HFF-Myc (cell line): ENCODE measurements at regions not wholly inside any gene's neighbourhood (a gene's known extent, or its start where the extent isn't known, plus 50 kb on each side); places are given as distances from the start of the nearest gene placed in this dataset.

ENCODE experiments used
- DNase-seq: peaks from one replicate; pipeline ENCODE4 v3.0.0-alpha.2; 2011; ENCODE audit warnings: low read depth; ENCODE audit errors: extremely low read depth
- H3K4me3 ChIP-seq: replicated peaks from 2 replicates; pipeline ENCODE4 v1.5.1; 2011; ENCODE audit warnings: low read depth, mild to moderate bottlenecking, control low read depth, low read length
- TF ChIP-seq, protein P1 (sequence below): IDR thresholded peaks from 2 replicates; pipeline ENCODE4 v1.5.1; 2012; ENCODE audit warnings: mild to moderate bottlenecking, low read depth, low read length, control low read depth; ENCODE audit errors: missing control alignments

DNA sequence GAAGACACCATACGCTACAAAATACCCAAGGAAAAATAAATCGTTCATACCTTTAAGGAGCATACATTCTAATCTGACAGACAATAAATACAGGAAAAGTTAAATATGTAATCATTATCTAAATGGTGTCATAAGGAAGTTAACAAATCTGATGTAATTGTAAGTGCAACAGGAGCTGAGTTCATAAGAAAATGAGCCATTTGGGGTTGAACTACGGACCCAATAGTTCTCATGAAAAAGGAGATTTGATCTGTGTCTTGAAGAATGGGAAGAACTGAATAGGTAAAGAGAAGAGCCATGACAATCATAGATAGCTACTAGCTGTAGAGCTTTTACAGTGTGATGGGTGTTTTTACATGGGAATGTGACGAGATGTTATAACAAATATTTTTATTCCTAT, 175.6 kb downstream of the ANKRD50 start:
- DNase-seq: no peak
- TF ChIP-seq, protein P1, sequence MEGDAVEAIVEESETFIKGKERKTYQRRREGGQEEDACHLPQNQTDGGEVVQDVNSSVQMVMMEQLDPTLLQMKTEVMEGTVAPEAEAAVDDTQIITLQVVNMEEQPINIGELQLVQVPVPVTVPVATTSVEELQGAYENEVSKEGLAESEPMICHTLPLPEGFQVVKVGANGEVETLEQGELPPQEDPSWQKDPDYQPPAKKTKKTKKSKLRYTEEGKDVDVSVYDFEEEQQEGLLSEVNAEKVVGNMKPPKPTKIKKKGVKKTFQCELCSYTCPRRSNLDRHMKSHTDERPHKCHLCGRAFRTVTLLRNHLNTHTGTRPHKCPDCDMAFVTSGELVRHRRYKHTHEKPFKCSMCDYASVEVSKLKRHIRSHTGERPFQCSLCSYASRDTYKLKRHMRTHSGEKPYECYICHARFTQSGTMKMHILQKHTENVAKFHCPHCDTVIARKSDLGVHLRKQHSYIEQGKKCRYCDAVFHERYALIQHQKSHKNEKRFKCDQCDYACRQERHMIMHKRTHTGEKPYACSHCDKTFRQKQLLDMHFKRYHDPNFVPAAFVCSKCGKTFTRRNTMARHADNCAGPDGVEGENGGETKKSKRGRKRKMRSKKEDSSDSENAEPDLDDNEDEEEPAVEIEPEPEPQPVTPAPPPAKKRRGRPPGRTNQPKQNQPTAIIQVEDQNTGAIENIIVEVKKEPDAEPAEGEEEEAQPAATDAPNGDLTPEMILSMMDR: no peak
- no peak overlapping the region for H3K4me3 ChIP-seq

DNA sequence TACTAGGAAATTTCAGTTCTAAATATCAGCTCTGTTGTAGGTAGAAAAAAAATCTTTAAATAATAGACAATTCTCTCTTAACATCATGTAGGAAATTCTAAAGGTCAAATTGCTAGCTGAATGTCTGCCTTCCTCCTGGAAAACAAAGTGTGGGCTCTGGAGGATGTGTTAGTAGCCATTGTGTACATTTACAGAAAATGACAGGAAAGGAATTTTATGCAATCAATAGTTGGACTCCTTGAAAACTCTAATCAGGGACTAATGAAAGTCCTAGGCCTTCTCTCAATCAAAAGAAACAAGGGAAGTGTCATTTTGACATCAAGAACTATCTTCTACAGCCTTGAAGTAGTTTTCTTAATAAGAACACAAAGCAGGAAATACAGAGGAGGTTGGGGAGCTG, 174.6 kb downstream of the ANKRD50 start:
- H3K4me3 ChIP-seq: no peak overlapping the region
- DNase-seq: no peak
- TF ChIP-seq, protein P1: no peak

DNA sequence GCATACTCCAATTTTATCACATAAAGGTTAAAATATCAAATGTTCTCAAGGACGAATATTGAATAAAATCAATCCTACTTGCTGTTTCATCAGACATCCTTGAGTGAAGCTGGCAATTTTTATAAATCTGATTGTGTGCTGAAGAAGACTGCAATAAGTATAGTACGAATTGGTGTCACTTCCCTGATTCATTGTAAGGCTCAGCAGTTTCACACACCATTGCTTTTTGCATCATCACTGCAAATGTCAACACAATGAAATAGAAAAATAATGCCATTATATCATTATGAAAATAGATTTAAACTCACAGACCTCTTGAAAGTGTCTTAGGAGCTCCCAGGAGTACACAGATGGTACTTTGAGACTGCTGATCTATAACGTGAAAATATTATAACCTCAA, 172.5 kb downstream of the ANKRD50 start:
- TF ChIP-seq, protein P1: no peak
- no peak for DNase-seq
- H3K4me3 ChIP-seq: no peak overlapping the region

DNA sequence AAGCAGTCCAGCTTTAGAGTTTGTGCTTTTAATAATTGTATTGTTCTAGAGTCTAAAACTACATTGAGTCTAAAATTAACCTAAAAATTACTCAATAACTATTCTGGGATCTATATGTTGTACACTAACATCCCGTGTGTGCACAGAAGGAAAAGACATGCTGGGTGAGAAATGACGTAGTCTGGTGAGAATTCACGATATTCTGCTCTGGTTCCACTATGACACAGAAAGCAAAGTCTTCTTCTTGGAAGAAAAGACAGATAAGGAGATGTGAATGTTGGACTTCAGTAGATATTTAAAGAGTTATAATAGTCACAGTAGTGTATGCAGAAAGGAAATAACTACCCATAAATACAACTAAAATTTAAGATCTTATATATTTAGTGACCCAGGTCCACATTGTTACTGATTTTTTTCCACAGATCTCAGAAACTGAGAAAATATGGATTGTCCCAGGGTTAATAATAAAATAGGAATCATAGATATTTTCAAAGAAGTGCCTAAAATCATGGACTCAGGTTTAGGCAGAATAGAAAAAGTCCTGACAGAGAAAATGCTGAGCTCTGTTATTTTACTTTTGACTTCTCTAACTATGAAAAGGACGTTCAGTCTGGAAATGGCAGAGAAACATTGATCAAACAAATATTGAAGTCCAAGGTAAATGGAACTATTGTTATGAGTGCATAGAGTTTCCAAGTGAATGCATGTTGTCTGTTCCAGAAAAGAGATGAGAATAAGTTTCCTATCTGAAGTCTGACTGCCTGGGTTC, 170.7 kb downstream of the ANKRD50 start:
- DNase-seq: no peak
- TF ChIP-seq, protein P1: no peak
- H3K4me3 ChIP-seq: no peak overlapping the region

DNA sequence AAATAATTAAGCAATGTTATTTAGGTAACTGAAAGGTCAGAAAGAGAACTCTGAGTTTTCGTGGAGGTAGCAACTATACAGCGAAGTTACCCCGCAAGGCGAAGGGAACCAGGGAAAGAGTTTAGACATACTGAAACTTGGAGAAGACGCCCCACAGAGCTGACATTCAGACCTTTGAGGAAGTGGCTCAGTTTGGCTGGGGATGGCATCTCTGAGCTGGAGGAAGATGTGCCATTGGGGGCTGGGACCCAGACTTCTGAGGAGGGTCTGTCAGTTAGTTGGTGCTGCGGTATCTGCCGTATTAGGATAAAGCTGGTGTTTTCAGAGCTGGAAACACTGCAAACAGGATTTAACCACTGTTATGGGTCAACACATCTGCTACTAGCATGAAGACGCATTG, 156.6 kb downstream of the ANKRD50 start:
- TF ChIP-seq, protein P1: no peak
- no peak overlapping the region for H3K4me3 ChIP-seq
- DNase-seq: no peak

DNA sequence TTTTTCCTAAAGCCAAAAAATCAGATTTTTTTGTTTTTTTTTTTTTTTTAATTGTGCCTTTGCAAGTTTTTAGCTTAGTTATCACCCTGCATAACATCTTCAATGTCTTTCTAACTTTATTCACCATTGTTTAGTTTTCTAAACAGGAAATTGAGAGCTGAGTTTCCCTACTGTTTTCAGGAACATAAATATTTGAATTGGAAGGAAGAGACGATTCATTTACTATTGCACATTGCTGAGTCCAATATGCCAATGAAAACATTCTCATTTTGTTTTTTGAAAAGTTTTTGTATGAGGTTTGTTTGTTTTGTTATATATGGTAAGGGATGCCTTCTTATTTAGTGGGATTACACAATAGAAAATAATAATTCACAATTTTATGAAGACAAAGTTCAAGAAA, 148.4 kb downstream of the ANKRD50 start:
- TF ChIP-seq, protein P1: no peak
- no peak for DNase-seq
- H3K4me3 ChIP-seq: no peak overlapping the region

DNA sequence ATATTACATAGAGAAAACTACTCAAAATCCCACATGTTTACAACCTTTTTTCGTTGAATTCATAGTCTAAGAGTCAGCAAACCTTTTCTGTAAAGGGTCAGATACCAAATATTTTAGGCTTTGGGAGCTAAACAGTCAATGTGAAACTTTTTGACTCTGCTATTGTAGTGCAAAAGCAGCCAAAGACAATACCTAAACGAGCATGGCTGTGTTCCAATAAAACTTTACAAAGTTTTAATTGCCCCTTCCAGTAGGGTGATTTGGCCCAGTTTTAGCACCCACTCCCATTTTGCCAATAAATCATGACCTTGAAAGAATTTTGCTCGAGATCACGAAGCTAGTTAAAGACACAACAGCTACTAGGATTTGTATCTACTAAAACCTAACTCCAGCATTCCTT, 147.2 kb downstream of the ANKRD50 start:
- TF ChIP-seq, protein P1: no peak
- no peak overlapping the region for H3K4me3 ChIP-seq
- no peak for DNase-seq
